ENCODE measurements at regions not wholly inside any gene's neighbourhood (a gene's known extent, or its start where the extent isn't known, plus 50 kb on each side); places are given as distances from the start of the nearest gene placed in this dataset.
"Not testable (repeated sequence)": the region's sequence is repeated elsewhere in the genome, so short reads cannot be mapped to it uniquely, and the experiment has no call there.

DNA sequence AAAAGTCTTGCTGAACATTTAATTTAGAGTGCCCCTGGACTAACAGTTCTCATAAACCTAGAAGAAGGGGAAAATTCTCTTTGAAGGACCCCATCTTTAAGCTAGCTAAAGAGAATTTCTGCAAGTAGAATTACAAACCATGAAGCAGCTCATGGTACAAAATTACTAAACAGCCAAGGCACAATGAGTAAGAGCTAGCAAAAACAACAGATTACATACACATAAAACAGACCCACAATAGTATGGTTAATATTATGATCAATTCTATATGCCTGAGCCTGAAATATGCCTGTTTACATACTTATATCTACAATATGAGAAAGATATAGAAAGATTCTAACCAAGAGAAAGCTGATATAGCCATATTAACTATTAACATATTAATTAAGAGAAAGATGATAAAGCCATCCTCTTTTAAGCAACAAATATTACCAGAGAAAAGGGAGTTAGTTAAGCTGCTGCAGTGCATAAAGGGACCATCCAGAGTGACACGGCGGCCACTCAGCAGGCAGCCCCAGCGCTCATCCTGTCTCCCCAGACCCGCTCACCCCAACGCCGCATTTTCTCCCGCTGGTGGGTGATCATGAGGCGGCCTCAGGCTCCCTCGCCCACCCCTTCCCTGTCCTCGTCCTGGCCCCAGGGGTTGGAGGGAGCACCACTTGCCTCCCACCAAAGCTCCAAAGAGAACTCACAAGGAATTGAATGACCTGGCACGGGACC lies 98.4 kb upstream of the CARMIL1 start:
- DNase-seq (ENCODE audit: low read depth in 2 of 2): no peak

DNA sequence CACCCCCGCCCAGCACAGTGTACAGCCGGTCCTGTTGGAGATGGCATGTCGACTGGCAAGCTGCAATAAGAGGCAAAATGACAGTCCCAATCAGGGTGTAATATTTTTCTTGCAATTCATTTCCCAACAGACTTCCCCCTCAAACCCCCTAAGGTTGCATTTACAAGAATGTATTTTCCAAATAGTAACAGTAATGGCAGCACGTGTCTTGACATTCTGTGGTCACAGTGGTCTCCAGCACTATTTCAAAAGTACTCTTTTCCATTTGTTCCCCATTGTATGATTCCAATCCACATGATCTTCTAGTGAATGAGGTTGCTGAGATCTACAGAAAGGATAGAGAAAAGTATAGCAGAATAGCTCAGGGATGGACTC lies 97.8 kb upstream of the CARMIL1 start:
- DNase-seq (ENCODE audit: low read depth in 2 of 2): no peak

- DNase-seq (ENCODE audit: low read depth in 2 of 2): no peak
These were observed 97.3 kb upstream of the CARMIL1 start for GRCh38 chr6:25181923-25182322.

DNA sequence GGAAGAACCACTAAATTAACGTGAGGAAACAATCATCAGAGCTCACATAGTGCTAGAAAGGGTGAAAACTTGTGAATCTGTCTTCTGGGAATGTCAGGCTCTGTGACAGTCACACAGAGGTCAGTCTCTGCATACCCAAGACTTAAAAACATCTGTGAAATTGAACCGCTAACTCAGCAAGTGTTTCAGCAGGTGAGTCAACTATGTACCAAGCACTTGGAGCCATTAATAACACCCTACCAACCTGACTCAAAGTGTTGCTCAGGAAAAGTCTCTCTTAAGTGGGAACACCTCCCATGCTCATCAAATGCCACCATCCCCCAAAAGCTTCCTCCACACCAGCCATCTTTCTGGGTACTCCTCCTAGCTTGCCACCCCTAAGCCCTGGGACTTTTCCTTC lies 92.3 kb upstream of the CARMIL1 start:
- no peak for DNase-seq (ENCODE audit: low read depth in 2 of 2)

GRCh38 chr6:25188232-25188631 lies 90.9 kb upstream of the CARMIL1 start:
- no peak for DNase-seq (ENCODE audit: low read depth in 2 of 2)

GRCh38 chr6:25192590-25193459 lies 86.3 kb upstream of the CARMIL1 start:
- no peak for DNase-seq (ENCODE audit: low read depth in 2 of 2)

DNA sequence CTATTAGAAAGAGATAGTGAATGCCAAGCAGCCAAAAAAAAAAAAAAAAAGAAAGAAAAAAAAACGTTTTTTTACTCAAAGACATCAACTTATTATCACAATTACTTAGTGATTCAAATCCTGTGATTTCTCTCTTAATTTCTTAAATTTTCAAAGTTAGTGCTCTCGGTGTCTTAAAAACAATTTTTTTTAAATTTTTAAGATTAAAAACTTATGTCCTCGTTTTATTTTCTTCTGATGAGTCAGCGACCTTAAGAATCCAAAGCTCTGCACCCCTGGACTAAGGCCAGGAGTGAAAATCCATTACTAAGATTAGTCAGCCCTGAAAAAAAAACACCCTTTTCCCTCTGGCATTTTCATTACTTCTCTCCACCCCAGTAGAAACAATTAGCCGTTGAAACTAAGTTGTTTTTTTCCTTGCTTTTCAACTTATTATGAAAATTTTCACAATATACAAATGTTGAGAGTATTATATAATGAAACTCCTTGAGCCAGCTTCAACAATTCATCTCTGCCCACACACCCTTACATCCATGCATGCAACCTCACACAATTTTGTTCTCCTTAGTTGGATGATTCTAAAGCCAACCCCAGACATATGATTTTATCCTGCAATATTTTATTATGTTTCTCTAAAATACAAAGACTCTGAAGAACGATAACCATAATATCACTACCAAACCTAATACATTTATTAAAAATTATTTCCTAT lies 85.6 kb upstream of the CARMIL1 start:
- DNase-seq (ENCODE audit: low read depth in 2 of 2): no peak

- DNase-seq (ENCODE audit: low read depth in 2 of 2): no peak
These were observed 84.9 kb upstream of the CARMIL1 start for GRCh38 chr6:25194172-25194678.

DNA sequence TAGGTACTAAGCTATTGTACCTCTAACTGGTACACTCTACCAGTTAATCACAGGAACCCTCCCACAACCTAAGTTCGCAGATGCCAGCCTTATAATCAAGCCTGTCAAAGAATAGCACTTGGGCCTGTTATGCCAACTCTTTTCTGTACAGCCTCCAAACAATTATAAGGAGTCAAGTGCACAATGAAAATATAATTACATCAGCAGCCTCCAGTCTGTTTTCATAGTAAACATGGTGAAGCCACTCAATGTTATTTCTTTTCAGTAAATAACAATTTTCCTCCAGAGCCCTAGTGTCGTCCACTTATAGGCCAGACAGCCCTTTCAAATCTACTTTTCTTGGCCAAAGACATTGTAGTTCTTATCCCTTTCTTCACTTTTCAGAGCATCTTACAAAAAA lies 82.7 kb upstream of the CARMIL1 start:
- DNase-seq (ENCODE audit: low read depth in 2 of 2): no peak

- no peak for DNase-seq (ENCODE audit: low read depth in 2 of 2)
These were observed 82.1 kb upstream of the CARMIL1 start for GRCh38 chr6:25197111-25197510.

DNA sequence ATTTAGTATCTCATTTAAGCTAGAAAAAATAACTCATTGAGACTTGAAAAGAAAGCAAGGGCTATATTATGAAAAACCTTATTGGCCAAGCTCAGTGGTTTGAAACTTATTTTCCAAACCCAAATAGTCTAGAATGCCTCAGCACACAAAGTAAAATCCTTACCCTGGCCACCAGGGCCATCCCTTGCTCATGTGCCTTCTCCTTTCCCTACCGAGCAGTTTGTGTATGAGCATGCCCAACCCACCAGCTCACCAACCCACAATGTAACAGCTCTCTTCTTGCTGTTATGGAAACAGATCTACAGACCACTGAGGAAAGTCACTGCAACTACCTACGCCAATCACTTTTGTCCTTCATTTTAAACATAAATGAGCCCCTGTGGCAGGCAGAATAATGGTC lies 79.6 kb upstream of the CARMIL1 start:
- DNase-seq (ENCODE audit: low read depth in 2 of 2): no peak

DNA sequence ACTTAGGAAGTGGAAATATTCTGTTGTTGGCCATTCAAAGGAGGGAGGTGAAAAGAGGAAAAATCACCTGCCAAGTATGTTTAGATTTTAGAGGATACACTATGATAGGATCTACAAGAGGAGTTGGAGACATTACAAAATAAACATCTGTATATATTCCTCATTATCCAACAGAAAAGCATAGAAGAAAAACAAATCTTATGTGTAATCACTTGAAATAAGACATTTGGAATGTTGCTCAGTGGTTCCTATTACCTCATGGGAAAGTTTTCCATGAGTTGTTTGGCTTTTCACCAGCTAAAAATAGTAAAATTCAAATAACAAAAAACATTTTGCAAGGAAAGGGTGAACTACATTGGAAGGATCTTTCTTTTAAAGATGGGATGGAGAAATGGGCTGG lies 76.7 kb upstream of the CARMIL1 start:
- no peak for DNase-seq (ENCODE audit: low read depth in 2 of 2)

DNA sequence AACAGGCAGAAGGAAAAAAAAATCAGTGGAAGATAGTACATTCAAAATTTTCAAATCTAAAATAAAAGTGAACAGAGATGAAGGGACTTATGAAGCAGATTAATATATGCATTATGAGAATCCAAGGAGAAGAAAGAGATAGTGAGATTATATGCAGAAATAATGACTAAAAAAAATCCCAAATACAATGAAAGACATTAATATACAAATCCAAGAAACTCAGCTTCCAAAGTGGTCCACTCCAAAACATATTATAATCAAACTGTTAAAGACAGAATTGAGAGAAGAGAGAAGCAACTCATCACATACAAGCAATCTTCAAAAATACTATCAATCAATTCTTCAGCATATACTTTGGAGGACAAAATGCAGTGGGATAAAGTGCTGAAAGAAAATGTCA lies 73.5 kb upstream of the CARMIL1 start:
- DNase-seq (ENCODE audit: low read depth in 2 of 2): no peak

DNA sequence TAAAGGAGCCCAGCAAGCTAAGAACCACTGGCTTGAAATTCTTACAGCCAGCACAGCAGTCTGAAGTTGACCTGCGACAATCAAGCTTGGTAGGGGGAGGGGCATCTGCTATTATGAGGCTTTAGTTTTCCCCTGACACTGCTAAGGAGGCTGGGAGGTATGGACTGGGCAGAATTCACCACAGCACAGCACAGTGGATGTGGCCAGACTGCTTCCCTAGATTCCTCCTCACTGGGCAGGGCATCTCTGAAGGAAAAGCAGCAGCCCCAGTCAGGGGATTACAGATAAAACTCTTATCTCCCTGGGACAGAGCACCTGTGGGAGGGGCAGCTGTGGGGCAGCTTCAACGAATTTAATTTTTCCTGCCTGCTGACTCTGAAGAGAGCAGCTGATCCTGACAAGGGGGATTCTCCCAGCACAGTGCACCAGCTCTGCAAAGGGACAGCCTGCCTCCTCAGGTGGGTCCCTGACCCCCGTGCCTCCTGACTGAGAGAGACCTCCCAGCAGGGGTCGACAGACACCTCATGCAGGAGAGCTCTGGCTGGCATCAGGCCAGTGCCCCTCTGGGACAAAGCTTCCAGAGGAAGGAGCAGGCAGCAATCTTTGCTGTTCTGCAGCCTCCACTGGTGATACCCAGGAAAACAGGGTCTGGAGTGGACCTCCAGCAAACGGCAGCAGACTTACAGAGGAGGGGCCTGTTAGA lies 71.6 kb upstream of the CARMIL1 start:
- not testable (repeated sequence) for DNase-seq (ENCODE audit: low read depth in 2 of 2)

- no peak for DNase-seq (ENCODE audit: low read depth in 2 of 2)
These were observed 63.3 kb upstream of the CARMIL1 start for GRCh38 chr6:25215881-25216280.

DNA sequence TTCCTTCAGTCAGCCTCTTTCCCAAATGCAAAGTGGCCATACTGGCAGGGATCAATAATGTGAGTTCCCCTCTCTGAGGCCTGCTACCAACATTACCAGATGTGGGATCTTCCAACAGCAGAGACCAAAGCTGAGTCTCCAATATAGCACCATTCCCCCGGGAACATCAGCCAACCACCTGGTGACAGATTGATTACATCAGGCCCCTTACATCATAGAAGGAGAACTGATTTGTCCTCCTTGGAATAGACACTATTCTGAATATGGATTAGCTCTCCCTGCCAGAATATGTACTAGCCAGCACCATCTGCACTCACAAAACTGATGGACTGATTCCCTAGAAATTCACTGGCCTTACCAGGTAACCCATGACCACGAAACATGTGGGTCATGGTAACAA lies 61.9 kb upstream of the CARMIL1 start:
- no peak for DNase-seq (ENCODE audit: low read depth in 2 of 2)

DNA sequence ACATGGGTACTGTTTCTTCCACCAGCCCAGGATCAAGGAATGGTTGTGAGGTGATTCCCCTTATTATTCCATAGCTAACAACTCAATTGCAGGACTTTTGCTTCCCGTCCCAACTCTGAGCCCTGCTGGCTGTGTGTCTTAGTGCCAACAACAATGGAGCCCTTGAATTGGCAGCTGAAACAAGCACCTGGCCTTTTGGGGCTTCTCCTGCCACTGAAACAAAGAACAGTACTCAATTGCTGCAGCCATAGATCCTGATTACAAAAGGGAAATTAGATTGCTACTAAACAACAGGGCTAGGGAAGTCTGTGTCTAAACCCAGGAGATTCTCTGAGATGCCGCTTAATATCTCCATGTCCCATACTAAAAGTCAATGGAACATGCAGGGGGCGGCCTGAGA lies 61.3 kb upstream of the CARMIL1 start:
- no peak for DNase-seq (ENCODE audit: low read depth in 2 of 2)

GRCh38 chr6:25218346-25218745 lies 60.8 kb upstream of the CARMIL1 start:
- no peak for DNase-seq (ENCODE audit: low read depth in 2 of 2)

DNA sequence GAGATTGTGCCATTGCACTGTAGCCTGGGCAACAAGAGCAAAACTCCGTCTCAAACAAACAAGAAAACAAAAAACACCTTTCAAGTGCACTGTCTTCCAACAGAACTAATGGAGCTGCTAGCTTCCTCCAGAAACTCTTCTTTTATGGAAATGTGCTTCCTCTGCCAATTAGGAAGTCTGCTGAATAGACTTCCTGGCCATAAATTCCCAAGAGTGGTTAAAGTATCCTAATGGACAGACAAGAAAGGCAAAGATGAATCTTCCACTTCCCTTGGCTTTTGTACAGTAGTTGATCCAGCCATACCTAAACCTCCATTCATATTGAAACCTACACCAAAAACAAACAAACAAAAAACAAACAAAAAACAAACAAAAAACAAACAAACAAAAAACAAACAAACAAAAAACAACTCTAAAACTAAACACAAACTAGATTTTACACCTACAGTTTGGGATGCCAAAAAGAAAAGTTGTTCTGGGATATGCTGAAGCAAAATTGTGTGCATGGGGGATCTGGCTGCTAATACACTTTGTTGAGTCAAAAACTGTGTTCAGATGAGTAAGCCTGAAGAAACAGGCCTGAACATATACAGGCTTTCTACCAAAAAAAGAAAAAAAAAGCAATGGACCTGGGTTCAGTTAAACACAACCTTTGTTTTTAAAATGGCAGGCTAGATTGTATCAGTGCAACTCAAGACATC lies 59.8 kb upstream of the CARMIL1 start:
- no peak for DNase-seq (ENCODE audit: low read depth in 2 of 2)

DNA sequence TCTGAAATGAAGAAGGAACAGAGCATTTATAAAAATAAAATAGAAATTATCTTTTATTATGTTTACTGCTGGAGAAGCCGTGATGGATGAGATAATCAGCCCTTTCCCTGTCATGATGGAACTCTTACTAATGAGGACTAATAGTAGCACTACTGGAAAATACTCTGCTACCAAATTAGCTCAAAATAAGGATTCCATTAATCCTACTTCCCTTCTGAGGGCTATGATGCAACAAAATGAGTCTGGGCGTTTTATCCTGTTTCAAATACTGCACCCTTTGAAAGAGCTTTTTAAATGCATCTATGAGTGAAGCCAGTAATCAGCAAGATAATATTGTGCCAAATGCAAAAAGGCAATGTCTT lies 59.3 kb upstream of the CARMIL1 start:
- no peak for DNase-seq (ENCODE audit: low read depth in 2 of 2)

GRCh38 chr6:25220857-25221256 lies 58.3 kb upstream of the CARMIL1 start:
- no peak for DNase-seq (ENCODE audit: low read depth in 2 of 2)

All from activated CD4-positive, alpha-beta T cell treated with anti-CD3 and anti-CD28 coated beads for 24 hours (primary cell).